Occipital lobe (tissue), 1 donor: ENCODE measurements at regions not wholly inside any gene's neighbourhood (a gene's known extent, or its start where the extent isn't known, plus 50 kb on each side); places are given as distances from the start of the nearest gene placed in this dataset.

Experiments
- DNase-seq: peaks from one replicate; lab custom pipeline; 2025; lab: John Stamatoyannopoulos, UW

DNA sequence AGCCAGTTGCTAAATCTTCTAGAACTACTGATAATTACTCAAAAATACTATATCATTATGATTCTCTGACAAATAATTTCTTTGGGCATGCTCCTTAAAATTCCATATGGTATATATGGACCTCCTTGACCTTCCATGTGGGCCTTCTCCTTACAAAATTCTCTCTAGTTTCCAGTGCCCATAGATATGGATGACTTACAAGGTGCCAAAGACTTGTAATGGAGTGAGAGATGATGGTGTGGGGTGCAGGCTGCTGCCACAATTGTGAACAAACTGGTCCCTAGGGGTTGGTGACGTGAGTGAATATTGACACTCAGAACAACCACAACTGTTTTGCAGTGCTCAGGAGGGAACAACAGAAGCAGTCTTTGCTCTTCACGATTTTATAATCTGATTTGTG is 378.9 kb downstream of the SNAPC1 start:
- no peak for DNase-seq

DNA sequence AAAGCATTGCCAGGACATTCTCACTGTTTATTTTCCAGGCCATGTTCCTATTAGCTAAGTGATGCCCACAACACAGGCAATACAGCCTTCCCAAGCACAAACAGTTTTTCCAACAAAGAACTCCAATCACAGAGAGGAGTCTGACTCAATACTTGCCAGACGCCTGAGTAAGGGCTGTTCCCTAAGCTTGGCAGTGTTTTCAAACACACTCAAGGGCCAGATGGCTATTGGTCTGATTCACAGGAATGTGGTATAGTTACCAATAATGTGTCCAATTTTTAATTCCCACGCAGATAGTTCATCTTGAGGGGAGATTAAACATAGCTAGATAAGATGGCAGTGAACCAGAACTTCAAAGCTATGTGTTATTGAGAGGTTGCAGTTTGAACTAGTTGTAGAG is 381.0 kb downstream of the SNAPC1 start:
- peak; percentile 13 for DNase-seq

DNA sequence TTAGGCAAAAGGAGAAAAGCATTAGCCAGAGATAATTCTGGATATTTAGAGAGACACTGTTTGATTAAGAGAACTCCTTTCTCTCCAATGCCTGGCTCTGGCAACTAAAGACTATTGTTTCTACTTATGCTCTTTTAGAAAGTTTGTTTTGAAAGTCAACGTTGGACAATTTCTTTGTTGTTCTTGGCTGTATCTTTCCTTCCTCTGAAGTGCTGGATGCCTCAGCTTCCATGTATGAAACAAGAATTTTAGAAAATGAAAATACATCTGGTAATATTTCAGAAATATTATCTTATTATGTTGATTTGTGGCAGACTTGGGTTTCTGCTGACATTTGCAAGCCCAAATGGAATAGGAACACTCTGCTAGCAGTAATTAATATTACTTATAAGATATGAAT is 382.6 kb downstream of the SNAPC1 start:
- no peak for DNase-seq

DNA sequence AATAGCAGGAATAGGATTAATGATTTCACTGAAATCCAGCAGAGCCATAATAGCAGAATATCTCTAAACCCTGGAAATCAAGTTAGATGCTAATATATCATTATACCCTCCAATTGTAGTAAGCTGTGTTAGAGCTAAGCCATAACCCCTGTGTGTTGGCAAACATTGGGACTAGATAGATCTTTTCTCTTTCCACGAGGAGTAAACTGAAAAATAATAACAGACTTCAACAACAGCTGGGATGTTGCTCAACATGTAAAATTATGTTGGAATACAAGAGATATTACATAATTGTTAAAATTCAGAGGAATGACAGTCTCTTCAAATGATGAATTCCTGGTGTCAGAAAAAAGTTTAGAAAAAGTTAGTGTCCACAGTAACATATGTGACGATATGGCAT is 383.8 kb downstream of the SNAPC1 start:
- no peak for DNase-seq

DNA sequence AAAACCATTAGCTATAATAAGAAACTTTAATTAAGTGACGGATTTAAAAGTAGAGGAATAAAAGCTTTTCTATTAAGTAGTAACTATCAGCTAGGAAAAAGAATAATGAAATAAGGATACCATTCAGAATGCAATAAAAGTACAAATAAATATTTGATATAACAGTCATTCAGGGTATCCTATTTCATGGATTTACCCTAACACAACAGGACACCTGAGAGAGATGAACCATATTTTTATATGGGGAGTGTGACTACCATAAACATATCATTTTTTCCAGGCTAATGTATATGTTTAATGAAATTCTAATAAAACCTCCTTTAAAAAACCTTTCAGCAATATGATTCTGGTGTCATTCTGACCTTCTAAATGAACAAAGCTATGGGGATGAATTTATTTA is 393.8 kb downstream of the SNAPC1 start:
- no peak for DNase-seq

DNA sequence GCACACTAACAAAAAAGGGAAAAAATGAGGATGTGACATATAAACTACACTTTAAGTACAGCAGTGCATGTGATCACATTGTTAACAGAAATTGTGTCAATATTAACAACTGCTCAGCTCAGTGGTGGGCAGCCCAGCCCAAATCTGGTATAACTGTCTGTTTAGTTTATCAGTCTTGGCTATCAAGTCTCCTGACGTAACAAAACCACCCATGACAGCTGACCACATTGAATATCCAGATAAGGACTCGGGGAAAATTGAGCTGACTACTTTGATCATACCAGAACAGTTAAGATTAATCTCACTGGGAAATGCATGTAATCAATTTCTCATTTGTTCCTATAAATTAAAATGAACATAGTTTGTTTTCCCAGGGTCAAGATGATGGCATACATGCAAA is 396.6 kb downstream of the SNAPC1 start:
- DNase-seq: no peak

DNA sequence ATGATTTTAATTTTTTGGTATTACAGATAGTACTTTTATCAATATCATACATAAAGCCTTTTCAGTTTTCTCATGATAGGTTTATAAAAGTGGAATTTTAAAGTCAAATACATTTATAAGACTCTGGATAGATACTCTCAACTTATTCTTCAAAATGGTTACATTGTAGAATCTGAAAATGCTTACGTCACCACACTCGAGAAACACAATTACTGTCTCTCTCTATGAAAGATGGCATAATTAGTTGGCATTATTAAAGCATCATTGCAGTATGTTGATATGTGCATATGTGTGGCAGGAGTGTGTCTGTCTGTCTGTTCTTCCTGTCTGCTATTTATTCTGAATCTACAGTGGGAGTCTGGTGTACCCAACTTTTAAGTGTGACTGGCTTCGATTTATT is 397.1 kb downstream of the SNAPC1 start:
- DNase-seq: no peak

DNA sequence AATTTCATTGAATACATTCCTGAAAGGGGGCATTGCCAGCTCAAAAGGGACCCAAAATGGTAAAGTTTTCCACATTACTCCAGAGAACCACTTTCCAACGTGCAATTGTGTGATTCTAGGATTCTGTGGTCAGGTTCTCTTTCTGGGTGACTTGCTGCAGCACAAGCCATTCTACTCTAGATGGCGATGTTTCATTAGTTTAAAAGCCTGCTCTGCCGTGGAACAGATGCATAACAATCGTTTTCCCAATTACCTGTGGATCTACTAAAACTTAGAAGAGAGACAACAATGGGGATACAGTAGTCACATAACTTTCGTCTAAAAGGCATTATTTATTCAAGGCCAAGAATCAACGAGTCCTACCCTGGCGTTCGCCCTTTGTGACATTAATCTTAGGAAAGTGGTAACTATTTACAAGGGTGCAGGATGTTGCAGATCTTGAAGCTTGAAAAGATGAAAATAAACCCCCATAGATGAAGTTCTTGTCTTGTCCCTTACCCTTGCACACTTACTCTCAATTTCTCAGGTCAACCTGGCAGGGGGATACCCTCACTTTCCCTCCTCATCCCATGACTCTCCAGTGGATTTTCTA is 400.9 kb downstream of the SNAPC1 start:
- DNase-seq: no peak

DNA sequence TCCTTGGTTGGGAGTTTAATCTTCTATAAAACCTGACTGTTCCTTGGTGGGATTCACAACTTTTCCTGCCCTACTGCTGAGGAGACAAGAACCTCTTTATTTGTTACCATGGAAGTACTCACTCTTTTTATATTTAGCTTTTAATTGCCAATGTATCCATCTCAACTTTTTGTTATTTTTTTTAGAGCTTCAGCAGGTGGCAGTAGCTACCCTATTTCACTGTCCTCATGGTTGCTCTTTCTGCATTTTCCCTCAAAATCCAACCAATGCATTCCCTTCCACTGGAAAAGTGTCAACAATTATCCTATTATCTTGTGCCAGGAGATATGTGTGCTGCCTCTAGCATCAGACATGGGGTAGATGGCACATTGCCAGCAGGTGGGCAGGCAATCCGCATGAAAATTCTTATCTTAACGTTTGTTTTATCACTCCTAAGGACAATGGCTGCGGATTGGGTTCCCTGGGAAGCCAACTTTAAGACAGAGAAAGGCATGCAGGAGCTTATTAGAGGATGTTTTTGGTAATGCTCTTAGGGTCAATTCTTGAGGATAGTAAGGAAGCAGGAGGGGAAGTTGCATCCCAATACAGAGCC is 406.4 kb downstream of the SNAPC1 start:
- DNase-seq: no peak

DNA sequence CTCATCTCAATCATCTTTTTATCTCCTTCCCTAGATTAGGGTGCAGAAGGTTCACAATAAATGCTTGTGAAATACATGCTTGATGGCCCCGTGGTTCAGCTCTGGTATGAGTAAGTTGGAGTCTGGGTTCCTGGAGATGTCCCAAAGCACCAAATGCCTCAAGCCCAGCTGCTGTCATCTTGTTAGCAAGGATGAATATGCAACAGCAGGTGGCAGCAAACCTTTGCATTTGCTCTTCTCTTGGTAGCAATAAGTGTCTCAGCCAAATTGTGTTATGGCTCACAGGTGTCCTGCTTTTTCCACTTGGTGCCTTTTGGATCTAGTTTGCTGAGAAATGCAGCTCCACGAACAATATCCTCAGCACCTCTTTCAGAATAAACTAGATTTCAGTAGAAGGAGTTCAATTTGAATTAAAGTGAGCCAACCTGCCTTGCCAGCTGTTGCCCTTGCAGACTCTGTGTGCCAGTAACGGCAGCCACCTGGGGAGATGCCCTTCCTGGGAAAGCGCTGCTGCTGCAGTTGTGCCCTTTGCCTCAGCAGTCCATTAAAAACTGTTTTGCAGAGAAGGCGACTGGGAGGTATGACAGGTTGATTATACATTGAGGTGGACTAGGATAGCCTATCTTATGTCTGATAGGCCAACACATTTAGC is 417.3 kb downstream of the SNAPC1 start:
- peak; percentile 73 for DNase-seq

DNA sequence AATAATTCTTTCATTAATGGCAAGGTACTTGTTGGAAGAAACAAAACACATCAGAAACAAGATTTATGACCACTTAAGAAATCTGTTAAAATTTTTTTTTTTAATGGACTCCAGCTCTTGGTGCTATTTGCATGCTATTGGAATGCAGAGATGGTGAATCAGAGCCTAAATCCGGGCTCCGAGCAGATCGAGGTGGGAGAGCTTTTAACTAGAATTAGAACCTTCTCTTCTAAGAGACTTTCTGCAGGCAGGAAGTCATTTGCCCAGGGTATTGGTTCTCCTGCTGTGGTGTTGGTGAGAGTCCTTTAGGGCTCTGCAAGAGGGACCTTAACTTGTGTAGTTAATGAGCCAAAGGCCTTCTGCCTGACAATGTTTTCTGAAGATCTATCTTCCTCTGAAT is 419.4 kb downstream of the SNAPC1 start:
- DNase-seq: no peak

DNA sequence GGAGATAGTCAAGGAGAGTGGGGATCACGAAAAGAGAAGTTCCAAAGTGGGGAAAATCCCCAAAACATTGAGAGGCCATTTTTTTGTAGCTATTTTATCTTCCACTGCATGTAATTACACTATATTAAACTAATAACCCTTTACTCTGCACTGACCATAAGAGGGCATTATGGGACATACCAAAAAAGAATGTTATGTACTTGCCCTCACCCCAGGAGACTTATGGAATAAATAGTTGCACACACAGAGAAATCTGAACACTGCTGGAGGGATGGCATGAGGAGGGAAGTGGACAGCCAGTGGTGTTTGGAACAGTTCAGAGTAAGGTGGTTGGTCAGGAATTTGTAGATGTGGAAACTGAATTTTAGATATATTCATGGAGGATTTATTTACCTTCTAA is 422.9 kb downstream of the SNAPC1 start:
- no peak for DNase-seq

DNA sequence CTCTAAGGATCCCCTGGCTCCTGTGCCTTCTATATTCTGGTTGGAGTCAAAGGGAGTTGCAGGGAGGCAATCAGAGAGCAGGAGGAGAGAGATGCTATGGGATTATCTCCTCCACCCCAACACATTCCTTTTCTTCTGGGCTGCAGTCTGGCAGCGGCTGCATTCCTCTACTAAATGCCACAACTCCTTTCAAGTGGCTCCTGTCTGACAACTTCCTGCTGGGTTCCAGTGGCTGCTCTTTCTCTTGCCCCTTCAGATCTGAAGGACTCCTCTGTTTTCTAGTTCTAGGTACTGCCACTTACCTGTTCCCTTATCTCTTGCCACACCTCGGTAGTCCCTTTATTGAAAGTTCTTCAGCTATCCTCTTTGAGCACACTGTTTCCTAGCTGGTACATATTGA is 425.0 kb downstream of the SNAPC1 start:
- no peak for DNase-seq

DNA sequence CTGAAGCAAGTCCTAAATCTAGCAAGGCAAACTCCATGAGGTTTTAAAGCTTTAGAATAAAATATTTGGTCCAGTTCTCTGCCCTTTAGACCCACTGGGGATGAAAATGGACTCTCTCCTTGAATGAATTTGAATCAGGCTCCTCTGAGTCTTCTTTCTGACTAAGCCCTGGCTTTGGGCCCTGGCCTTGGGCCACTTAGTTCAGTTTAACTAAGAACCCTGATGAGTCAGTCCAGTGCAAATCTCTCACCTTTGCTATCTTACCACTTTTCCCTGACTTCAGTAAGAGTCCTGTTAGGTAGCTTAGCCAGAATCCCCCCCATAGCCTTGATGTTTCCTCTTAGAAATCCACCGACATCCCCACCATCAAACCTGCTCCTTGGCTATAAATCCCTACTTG is 427.5 kb downstream of the SNAPC1 start:
- no peak for DNase-seq

DNA sequence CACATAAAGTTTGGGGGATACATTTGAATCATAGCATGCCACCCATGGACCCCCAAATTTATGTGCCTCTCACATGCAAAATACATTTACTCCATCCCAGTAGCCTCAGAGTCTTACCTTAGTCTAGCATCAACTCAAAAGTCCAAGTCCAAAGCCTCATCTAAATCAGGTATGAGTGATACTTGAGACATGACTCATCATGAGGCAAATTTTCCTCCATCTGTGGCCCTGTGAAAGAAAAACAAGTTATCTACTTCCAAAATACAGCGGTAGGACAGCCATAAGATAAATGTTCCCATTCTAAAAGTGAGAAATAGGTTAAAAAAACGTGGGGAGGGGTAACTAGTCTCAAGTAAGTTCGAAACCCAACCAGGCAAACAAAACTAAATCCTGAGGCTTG is 444.2 kb downstream of the SNAPC1 start:
- no peak for DNase-seq

DNA sequence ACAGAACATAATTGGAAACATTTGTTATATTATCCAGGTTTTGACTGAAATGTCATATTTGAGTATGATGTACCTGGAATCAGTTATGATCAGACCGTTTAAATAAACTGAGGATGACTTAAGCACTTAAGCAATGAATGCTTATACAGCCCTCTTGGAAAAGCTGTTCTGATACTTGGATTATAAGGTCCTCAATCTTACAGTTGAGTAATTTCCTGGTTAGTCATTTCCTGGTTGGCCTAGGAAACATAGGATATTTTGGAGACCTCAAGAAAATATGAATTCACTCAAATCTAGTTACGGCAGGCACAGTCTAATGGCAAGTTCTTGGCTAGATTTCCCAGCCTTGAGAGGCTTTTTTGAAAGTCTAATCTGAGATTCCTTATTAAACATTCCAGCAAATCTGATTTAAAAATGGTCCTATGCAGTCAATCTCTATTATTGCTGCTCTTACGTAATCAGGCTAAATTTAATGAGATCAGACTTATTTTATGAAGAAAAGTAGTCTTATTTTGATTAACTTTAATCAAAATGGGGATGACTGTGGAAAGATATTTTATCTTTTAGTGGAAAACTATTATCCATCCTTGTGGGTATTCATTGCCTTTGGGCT is 447.2 kb downstream of the SNAPC1 start:
- no peak for DNase-seq

DNA sequence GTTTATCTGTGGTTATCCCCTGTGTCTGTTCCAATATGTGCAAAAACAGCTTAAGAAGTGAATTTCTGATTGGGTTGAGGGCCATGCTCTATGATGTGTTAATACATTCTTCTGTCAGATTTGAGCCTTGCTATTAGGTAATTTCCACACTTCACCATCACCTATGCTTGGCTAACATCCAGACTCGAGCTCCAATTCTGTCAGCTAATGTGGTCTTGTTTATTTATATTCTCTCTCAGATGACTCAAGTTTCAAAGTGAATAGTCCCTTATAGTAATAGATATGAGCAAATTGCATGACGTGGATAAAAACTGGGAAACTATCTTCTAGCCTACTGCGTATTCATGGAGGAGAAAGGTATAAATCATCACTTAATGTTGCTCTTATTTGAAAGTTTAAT is 451.3 kb downstream of the SNAPC1 start:
- DNase-seq: no peak

DNA sequence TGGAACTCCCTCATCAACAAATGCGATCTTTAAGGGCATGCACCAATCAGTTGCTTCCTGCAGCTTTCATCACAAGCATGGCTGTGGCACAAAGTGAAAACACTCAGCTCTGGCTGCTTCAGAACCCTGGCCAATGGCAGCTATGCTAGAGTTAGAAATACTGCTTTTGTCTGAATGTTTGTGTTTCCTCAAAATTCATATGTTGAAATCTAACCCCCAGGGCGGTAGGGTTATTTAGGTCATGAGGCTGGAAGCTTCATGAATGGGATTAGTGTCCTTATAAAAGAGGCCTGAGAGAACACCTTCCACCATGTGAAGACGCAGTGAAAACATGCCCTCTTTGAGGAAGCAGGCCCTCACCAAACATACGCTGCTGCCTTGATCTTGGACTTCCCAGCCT is 453.9 kb downstream of the SNAPC1 start:
- no peak for DNase-seq

DNA sequence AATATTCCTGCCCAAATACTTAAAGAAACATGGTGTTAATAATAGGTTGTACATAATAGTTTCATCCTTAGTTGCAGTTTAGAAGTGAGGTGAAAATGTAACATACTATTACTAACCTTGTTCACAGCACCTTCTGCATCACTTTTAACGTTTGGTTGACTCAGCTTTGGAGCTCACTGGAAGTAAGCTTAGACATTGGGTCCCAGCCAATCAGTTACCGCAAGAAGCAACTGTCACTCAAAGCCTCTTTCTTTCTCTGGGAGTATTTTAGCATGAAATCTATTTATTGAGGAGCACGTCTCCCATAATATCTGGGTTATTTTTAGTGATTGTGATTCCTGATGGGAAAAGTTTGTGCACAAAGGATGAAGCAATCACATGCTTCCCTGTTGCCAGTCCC is 472.6 kb downstream of the SNAPC1 start:
- no peak for DNase-seq

DNA sequence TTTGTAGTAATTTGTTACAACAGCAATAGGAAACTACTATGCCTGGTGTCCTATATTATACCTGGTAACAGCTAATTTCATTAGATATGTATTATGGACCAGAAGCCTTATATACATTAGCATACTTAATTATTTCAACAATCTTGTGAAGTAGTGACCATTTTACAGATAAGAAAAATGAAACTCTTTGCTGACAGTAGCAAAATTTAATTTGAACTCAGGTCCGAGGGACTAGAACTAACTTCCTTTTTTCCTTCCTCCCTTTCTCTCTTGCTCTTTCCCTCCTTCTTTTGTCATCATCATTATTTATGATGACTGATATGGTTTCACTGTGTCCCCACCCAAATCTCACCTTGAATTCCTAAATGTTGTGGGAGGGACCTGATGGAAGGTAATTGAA is 482.0 kb downstream of the SNAPC1 start:
- no peak for DNase-seq

DNA sequence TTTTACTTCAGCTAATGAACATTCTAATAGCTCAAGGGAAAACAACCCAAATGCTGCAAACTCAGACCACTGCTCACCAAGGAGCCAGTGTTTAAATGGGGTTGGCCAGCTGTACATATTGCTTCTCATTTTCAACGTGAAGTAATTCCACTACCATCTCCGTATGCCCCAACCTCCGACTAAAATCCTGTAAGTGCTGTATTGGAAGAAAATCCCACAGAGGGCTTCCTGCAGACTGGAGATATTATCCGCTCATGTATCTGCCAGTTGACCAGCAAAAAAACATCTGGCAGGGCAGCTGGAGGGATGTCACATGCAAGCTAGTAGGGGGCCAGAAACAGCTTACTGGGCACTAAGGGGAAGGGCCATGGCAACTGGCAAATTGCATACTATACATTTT is 485.0 kb downstream of the SNAPC1 start:
- no peak for DNase-seq

DNA sequence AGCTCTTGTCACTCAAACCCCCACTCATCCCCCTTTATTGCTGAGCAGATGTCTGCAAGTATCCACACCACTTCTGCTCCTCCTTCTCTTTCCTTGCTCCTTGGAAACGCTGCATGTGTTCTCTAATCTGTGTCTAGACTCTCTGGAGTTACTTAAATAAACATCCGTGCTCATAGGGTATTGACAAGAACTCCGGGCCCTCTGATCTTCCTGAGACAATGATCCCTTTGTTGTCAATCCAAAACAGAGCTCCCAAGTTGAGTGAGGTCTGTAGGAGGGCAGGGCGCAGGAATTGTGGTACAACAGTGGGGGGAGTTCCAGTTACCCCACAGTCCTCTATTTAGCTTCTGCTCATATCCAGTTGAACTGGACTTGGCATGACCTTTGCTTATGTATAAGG is 489.0 kb downstream of the SNAPC1 start:
- no peak for DNase-seq

DNA sequence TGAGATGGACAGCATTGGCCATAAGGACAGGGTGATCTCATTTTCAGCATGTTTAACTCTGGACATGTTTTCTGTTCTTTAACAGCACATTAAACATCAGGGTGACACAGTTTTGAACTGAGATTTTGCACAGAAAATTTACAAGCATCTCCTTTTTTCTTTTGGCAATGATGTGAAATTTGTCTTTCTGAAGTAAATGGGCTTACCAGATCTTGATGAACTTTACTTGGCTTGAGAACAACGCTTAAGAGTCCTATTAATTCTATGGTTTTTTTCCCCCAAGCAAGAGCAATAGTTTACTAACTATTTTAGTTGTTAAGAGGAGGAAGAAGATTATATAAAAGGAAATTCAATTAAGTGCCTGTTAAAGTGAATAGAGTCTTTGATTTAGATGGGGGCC is 491.0 kb downstream of the SNAPC1 start:
- no peak for DNase-seq
